GM12892 (cell line): ENCODE measurements at regions not wholly inside any gene's neighbourhood (a gene's known extent, or its start where the extent isn't known, plus 50 kb on each side); places are given as distances from the start of the nearest gene placed in this dataset.

ENCODE experiments used
- DNase-seq: peaks from one replicate; pipeline ENCODE4 v3.0.0; 2011; ENCODE audit not compliant: insufficient read length
- FAIRE-seq: peaks from 2 replicates; lab custom pipeline; 2011; peaks lifted over from hg19 to GRCh38; lab: Jason Lieb, UNC
- POLR2A ChIP-seq: IDR thresholded peaks from 2 replicates; pipeline ENCODE4 v1.6.1; 2011; ENCODE audit warnings: low read depth, low read length, control low read depth
- POLR2AphosphoS5 ChIP-seq: IDR thresholded peaks from 2 replicates; pipeline ENCODE4 v1.6.1; 2011; ENCODE audit warnings: low read depth, low read length, control low read depth
- TAF1 ChIP-seq: IDR thresholded peaks from 2 replicates; pipeline ENCODE4 v1.6.1; 2011; ENCODE audit warnings: low read depth, mild to moderate bottlenecking, control low read depth, low read length, borderline replicate concordance

DNA sequence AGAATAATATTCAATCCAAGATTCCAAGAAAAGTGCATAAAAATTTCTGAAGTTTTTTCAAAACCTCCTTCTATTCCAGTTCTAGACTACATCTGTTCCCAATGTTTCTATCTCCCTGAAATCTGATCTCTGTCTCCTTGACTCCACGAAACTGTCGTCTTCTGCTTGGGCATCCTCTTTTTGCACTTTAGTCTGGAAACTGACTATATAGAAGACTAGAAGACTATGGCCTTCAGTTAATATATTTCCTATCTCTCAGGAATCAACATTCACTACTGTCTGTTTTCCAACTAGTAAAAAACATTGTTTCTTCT, 745.4 kb upstream of the ADGRB3 start:
- TF ChIP-seq TAF1: no peak
- TF ChIP-seq POLR2A: no peak
- DNase-seq (no peak), FAIRE-seq (no peak)

DNA sequence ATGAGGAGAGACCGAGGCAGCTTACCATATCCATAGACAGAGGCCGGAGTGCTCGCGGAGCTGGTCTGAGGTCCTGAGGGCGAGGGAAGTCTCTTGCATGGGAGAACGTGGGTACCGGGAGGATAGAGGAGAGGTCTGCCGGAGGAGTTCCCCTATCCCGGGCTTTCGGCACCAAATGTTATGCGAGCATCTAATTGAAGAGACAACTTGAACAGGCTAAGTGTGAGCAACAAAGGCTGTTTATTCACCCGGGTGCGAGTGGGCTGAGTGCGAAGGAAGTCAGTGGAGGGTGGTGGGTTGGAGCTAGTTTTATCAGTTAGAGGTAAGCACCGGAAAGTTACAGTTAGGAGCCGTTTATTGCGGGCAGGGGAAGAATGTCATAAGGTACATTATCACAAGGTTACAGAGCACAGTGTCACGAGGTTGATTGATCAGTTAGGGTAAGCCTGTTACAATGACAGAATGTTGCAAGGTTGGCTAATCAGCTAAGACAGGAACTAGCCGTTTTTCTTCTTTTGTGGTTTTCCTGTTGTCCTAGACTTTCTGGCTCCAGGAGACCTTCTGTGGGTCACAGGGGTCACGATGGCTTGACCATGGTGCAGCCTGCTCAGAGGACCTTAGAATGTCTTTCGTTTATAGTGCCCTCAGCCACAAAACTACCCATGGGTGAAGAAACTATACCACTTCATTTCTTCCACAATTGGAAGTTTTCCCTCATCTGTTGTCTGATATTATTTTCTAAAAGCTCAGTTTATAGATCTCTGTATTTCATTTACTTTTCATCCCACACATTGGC, 746.0 kb upstream of the ADGRB3 start:
- DNase-seq: no peak
- no peak for TF ChIP-seq POLR2AphosphoS5
- TF ChIP-seq TAF1: no peak
- no peak for TF ChIP-seq POLR2A
- FAIRE-seq: no peak

DNA sequence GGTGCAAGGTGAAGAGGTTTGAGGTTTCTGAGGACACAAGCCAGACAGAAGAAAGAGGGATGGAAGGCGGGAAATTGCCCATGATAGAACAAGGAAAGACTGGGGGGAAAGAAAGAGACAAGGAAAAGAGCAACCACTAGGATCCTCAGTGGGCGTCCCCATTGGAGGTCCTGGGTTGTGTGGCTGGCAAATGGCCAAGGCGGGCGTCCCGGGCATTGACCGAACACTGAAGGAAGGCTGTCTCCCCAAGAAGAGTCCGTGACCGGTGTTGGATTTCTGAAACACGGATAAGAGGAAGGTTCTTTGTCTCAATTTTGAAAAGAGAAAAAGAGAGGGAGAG, 746.6 kb upstream of the ADGRB3 start:
- TF ChIP-seq POLR2A (no peak), POLR2AphosphoS5 (no peak), TAF1 (no peak)
- FAIRE-seq (no peak), DNase-seq (no peak)

DNA sequence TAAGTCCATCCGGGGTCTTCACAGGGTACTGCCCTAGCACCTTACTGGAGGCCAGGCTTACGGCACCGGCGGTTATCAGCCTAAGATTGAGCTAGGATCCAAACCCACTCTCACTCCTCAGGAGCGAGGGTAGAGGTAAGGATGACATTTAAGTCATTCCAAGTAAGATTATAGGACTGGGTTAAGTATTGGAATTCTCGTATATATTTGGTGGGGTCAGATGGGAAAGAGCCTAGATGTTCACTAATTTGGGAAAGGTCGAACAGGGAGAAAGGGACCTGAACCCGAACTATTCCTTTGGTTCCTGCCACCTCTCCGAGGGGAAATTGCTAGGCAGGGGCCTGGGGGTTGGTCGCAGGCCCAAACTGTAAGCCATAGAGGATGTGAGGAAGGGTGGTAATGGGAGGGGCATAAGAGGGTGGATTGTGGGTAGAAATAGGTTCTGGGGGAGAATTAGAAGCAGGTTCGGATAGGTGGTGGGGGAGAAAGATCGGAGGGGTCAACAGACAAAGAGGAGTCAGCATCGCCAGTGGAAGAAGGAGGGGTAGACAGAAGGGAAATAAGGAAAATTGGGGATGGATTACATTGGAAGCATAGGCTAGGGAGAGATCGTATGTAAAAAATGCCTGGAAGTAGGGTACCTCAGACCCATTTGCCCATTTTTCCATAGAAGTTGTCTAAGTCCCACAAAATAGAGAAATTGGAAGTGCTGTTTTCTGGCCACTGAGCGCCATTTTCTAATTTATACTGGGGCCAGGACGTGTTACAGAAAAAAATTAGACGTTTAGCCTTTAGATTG, 747.1 kb upstream of the ADGRB3 start:
- DNase-seq: no peak
- TF ChIP-seq POLR2A: no peak
- no peak for TF ChIP-seq TAF1
- no peak for TF ChIP-seq POLR2AphosphoS5
- FAIRE-seq: no peak

DNA sequence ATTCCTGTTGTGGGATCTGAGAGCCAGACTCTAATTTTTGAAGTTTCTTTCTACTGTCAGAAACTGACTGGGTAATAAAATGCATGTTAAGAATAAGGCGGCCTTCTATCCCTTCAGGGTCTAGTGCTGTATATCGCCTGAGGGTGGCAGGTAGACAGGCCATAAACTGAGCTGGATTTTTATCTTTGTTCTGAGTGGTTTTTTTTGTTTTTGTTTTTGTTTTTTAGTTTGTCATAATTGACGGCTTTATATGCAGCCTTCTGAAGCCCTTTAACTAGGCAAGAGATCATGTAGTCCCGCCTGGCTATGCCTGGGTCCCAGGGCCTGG, 747.7 kb upstream of the ADGRB3 start:
- TF ChIP-seq TAF1: no peak
- TF ChIP-seq POLR2AphosphoS5: no peak
- TF ChIP-seq POLR2A: no peak
- no peak for DNase-seq
- no peak for FAIRE-seq

DNA sequence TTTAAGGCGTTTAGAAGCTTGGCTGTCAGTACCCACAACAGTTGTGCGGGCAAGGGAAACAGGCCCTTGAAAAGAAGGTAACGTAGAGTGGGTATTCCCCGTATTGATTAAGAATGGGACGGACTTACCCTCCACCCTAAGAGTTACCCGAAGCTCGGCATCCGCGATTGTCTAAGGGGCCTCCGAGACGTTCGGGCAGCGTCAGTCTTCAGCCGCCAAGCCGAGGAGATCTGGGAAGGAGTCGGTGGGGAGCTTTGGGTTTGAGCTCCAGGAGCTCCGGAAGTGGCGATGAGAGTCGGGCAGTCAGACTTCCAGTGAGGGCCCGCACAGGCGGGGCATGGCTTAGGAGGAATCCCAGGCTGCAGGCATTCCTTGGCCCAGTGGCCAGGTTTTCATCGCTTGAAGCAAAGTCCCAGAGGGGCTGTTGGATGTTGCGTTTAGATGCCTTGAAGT, 748.2 kb upstream of the ADGRB3 start:
- DNase-seq (no peak), FAIRE-seq (no peak)
- no peak for TF ChIP-seq POLR2AphosphoS5
- no peak for TF ChIP-seq POLR2A
- TF ChIP-seq TAF1: no peak

DNA sequence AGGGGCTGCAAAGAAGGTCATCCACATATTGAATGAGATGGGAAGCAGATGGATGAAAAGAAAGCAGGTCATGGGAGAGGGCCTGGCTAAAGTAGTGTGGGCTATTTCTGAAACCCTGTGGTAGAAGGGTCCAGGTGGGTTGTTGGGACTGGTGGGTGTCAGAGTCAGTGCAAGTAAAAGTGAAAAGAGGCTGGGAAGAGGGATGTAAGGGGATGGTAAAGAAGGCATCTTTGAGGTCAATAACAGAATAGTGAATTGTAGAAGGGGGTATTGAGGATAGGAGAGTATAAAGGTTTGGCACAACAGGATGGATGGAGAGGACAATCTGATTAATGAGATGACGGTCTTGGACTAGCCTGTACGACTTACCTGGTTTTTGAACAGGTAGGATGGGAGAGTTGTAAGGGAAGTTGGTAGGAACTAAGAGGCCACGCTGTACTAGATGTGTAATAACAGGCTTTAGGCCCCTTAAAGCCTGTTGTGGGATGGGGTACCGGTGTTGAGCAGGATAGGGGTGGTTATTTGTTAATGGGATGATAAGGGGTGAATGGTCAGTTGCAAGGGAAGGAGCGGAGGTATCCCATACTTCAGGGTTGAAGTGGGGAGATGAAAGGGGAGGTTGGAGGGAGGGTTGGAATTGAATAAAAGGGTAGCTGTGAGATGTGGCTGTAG, 748.9 kb upstream of the ADGRB3 start:
- TF ChIP-seq POLR2A: no peak
- DNase-seq: no peak
- FAIRE-seq: no peak

DNA sequence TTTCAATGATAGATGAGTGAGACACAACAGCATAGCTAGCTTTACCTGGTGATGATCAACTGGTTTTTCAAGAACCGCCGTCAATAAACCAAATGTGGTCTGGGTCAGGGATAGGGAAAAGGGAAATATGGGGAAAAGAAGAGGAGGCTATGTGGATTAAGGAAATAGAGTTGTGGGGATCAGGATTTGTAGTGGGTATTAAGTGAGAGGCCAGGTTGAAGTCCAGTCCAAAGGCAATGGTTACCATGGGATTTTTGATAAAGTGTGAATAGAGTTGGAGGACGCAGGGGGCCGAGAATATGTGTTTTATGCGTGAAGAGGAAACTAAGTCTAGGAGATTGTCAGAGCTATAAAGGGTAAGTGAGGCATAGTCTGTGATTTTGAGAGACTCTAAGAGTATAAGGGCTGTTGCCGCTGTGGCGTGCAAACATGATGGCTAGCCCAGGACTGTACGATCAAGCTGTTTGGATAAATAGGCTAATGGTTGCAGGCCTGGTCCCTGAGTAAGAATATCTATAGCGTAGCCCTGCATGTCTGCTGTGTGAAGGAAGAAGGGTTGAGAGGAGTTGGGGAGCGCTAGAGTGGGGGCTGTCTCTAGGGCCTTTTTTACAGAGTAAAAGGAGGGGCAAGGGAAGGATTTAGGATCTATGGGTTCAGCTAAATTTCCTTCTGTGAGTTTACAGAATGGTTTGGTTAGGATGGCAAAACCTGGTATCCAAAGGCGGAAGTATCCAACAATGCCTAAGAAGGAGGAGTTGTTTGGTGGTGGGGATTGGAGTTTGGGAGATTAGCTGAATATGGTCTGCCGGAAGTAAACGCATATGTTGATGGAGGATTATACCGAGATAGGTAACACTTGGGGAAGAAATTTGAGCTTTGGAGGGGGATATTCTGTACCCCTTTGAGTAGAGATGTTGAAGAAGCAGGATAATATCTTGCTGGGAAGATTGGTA, 749.7 kb upstream of the ADGRB3 start:
- TF ChIP-seq POLR2A (no peak), TAF1 (no peak), POLR2AphosphoS5 (no peak)
- DNase-seq (no peak), FAIRE-seq (no peak)

DNA sequence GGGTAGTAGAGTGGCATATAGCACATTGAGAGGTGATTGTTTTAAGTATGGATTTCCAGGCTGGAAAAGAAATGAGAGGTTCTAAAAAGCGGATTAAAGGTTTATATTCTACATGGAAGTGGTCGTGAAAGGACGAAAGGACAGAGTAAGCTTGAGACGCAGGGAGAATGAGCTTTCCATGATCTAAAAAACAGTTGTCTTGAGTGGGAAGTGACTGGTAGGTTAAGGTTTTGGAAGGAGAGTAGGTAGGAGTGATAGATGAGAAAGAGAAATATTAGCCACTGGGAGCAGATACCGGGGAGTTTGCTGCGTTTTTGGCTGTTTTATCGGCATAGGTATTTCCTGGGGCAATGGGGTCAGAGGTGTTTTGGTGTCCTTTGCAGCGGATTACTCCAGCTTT, 750.6 kb upstream of the ADGRB3 start:
- FAIRE-seq (no peak), DNase-seq (no peak)
- TF ChIP-seq POLR2A: no peak
- TF ChIP-seq TAF1: no peak
- no peak for TF ChIP-seq POLR2AphosphoS5

DNA sequence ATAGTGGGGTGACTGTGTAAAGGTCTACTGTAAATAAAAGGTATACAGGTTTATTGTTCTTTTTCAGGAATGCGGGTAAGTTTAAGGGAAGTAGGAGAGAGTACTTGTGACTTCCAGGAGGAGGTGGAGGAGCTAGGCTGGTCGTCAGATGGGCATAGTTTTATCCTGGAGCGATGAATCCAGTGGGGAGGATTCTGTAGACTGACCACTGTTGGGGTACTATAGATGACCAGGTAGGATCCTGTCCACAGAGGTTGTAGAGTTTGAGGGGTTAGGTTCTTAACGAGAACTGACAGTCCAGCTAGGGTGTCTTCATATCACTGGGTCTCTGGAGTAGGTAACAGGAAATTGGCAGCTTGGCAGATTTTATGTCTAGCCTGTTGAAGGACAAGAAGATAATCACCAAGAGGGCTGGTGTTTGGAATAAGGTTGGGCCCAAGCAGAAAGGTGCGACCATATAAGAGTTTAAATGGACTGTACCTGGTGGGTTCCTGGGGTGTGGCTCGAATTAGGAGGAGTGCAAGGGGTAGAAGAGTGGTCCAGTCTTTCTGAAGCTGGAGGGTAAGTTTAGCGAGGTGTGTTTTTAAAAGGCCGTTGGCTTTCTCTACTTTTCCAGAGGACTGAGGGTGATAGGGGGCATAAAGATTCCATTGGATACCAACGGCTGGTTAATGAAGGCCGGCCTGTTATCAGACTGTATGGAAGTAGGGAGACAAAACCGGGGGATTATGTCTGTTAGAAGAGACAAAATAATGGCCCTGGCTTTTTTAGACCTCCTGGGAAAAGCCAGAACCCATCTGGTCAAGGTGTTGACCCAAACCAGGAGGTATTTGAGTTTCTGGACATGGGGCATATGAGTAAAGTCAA, 751.3 kb upstream of the ADGRB3 start:
- FAIRE-seq (no peak), DNase-seq (no peak)
- no peak for TF ChIP-seq TAF1
- TF ChIP-seq POLR2AphosphoS5: no peak
- no peak for TF ChIP-seq POLR2A
